ENCODE measurements at regions not wholly inside any gene's neighbourhood (a gene's known extent, or its start where the extent isn't known, plus 50 kb on each side); places are given as distances from the start of the nearest gene placed in this dataset.
"Not testable (repeated sequence)": the region's sequence is repeated elsewhere in the genome, so short reads cannot be mapped to it uniquely, and the experiment has no call there.

DNA sequence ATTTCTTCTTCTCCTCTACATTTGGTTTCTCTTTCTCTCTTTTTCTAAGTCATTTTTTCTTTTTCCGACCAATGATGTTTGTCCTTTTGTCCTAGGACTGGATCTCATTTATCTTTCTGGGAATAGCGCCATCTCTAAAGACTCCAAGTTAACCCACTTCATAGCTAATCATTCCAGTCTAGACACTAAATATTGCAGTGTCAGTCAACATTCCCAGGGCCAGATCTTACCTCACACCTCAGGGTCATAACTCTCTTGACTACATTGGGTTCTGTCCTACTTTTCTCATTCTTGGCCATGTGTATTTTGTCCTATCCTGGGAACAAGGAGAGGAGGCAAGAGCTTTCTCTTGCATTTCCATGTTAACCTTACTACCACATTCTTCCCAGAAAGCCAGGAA lies 83.6 kb upstream of the LYSMD4 start:
- TF ChIP-seq, protein P1, sequence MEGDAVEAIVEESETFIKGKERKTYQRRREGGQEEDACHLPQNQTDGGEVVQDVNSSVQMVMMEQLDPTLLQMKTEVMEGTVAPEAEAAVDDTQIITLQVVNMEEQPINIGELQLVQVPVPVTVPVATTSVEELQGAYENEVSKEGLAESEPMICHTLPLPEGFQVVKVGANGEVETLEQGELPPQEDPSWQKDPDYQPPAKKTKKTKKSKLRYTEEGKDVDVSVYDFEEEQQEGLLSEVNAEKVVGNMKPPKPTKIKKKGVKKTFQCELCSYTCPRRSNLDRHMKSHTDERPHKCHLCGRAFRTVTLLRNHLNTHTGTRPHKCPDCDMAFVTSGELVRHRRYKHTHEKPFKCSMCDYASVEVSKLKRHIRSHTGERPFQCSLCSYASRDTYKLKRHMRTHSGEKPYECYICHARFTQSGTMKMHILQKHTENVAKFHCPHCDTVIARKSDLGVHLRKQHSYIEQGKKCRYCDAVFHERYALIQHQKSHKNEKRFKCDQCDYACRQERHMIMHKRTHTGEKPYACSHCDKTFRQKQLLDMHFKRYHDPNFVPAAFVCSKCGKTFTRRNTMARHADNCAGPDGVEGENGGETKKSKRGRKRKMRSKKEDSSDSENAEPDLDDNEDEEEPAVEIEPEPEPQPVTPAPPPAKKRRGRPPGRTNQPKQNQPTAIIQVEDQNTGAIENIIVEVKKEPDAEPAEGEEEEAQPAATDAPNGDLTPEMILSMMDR (IDR thresholded peaks at IDR 0.05; ENCODE audit: low read depth, low read length, missing input control), result not testable (repeated sequence)
- TF ChIP-seq YY1 (IDR thresholded peaks at IDR 0.05); EGR1 (IDR thresholded peaks at IDR 0.05; ENCODE audit: low read depth in 2 of 2); HNF4G (IDR thresholded peaks at IDR 0.05); JUND (IDR thresholded peaks at IDR 0.05); TAF1 (conservative IDR thresholded peaks at IDR 0.05); GABPA (IDR thresholded peaks at IDR 0.05 in 1 of 2, conservative IDR thresholded peaks at IDR 0.05 in 1 of 2); NR2F2 (IDR thresholded peaks at IDR 0.05): not testable (repeated sequence)
- TF ChIP-seq, protein P2, sequence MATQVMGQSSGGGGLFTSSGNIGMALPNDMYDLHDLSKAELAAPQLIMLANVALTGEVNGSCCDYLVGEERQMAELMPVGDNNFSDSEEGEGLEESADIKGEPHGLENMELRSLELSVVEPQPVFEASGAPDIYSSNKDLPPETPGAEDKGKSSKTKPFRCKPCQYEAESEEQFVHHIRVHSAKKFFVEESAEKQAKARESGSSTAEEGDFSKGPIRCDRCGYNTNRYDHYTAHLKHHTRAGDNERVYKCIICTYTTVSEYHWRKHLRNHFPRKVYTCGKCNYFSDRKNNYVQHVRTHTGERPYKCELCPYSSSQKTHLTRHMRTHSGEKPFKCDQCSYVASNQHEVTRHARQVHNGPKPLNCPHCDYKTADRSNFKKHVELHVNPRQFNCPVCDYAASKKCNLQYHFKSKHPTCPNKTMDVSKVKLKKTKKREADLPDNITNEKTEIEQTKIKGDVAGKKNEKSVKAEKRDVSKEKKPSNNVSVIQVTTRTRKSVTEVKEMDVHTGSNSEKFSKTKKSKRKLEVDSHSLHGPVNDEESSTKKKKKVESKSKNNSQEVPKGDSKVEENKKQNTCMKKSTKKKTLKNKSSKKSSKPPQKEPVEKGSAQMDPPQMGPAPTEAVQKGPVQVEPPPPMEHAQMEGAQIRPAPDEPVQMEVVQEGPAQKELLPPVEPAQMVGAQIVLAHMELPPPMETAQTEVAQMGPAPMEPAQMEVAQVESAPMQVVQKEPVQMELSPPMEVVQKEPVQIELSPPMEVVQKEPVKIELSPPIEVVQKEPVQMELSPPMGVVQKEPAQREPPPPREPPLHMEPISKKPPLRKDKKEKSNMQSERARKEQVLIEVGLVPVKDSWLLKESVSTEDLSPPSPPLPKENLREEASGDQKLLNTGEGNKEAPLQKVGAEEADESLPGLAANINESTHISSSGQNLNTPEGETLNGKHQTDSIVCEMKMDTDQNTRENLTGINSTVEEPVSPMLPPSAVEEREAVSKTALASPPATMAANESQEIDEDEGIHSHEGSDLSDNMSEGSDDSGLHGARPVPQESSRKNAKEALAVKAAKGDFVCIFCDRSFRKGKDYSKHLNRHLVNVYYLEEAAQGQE (IDR thresholded peaks at IDR 0.05), result not testable (repeated sequence)
- TF ChIP-seq, protein P3, sequence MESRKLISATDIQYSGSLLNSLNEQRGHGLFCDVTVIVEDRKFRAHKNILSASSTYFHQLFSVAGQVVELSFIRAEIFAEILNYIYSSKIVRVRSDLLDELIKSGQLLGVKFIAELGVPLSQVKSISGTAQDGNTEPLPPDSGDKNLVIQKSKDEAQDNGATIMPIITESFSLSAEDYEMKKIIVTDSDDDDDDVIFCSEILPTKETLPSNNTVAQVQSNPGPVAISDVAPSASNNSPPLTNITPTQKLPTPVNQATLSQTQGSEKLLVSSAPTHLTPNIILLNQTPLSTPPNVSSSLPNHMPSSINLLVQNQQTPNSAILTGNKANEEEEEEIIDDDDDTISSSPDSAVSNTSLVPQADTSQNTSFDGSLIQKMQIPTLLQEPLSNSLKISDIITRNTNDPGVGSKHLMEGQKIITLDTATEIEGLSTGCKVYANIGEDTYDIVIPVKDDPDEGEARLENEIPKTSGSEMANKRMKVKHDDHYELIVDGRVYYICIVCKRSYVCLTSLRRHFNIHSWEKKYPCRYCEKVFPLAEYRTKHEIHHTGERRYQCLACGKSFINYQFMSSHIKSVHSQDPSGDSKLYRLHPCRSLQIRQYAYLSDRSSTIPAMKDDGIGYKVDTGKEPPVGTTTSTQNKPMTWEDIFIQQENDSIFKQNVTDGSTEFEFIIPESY (IDR thresholded peaks at IDR 0.05), result not testable (repeated sequence)
- TF ChIP-seq, protein P4, sequence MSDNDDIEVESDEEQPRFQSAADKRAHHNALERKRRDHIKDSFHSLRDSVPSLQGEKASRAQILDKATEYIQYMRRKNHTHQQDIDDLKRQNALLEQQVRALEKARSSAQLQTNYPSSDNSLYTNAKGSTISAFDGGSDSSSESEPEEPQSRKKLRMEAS (IDR thresholded peaks at IDR 0.05), result not testable (repeated sequence)
- TF ChIP-seq, protein P5, sequence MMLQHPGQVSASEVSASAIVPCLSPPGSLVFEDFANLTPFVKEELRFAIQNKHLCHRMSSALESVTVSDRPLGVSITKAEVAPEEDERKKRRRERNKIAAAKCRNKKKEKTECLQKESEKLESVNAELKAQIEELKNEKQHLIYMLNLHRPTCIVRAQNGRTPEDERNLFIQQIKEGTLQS (IDR thresholded peaks at IDR 0.05), result not testable (repeated sequence)

Measured in liver (tissue), 3 donors.